B cell (primary cell): ENCODE measurements at regions not wholly inside any gene's neighbourhood (a gene's known extent, or its start where the extent isn't known, plus 50 kb on each side); places are given as distances from the start of the nearest gene placed in this dataset.

Experiments used
- CTCF ChIP-seq: fragments of 200-600 bp; IDR thresholded peaks from one replicate; pipeline ENCODE4 v1.8.0; 2022; ENCODE audit warnings: antibody characterized with exemption, mild to moderate bottlenecking
- EZH2 ChIP-seq: IDR thresholded peaks from 2 replicates; pipeline ENCODE4 v1.6.1; 2012; ENCODE audit warnings: borderline replicate concordance, low read depth, mild to moderate bottlenecking, moderate library complexity, low read length; ENCODE audit not compliant: insufficient read depth, poor library complexity, severe bottlenecking

GRCh38 chr18:41128126-41128525, 826.9 kb upstream of the PIK3C3 start:
- TF ChIP-seq CTCF (no peak), EZH2 (no peak)
